ENCODE measurements at regions not wholly inside any gene's neighbourhood (a gene's known extent, or its start where the extent isn't known, plus 50 kb on each side); places are given as distances from the start of the nearest gene placed in this dataset.
"Not testable (repeated sequence)": the region's sequence is repeated elsewhere in the genome, so short reads cannot be mapped to it uniquely, and the experiment has no call there.

DNA sequence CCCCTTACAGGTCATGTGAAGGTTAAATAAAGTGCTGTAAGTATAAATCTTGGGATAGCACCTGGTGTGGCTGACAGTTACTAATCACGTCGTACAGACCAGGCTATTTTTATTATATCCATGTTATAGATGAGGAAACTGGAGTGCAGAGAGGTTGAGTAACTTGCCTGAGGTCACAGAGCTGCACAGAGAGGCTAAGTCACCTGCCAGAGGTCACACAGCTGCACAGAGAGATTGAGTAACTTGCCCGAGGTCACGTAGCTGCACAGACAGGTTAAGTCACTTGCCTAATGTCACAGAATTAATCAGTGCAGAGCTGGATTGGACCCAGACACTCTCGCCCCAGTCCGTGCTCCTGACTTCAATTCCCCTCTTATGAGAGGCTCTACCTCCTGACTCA, 171.5 kb downstream of the NUP210 start:
- DNase-seq, result no peak

DNA sequence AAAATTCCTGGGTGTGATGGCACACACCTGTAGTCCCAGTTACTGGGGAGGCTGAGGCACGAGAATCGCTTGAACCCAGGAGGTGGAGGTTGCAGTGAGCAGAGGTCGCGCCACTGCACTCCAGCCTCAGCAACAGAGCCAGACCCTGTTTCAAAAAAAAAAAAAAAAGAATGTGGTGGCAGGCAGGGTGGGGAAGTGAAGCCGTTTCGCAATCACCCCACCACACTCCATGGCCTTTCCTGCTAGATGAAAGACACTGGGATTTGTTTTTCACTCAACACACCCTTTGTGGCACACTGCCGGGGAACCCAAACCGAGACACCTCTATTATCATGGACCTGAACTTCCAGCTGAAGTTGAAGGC, 172.4 kb upstream of the IQSEC1 start:
- DNase-seq, result no peak

DNA sequence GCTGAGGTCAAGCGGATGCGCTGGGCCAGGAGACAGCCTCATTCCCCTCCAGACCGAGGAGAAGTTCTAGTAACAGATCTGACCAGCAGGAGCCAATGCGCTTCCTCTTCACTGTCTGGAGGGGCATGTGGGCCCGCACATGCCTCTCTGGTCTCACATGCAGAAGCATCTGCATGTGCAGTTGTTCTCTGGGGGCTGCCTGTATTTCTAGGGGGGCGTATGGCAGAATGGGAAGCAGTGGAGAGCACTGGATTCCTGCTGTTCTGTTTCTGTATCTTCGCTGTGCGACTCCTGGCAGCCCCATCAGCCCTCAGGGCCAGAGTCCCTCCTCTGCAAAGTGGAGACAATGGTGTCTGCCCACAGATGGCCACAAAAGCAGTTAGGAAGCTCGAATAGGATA, 170.4 kb upstream of the IQSEC1 start:
- DNase-seq, result no peak

DNA sequence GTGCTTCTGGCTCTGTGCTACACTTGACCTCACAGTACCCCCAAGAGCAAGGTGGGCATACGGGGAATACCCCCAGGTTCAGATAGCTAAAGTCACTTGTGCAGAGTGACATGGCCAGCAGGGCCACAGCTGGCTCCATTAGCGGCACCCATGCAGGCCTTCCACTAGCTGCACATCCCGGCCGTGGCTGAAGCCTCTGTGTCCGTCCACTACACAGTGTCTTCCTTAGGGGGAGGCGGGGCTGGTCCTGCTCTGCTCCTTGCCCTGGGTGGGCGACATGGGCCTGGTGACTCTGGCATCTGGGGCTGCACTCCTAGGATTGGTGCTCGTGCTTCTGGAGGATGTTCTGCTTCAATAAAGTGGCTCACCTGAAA, 169.1 kb upstream of the IQSEC1 start:
- no peak for DNase-seq

DNA sequence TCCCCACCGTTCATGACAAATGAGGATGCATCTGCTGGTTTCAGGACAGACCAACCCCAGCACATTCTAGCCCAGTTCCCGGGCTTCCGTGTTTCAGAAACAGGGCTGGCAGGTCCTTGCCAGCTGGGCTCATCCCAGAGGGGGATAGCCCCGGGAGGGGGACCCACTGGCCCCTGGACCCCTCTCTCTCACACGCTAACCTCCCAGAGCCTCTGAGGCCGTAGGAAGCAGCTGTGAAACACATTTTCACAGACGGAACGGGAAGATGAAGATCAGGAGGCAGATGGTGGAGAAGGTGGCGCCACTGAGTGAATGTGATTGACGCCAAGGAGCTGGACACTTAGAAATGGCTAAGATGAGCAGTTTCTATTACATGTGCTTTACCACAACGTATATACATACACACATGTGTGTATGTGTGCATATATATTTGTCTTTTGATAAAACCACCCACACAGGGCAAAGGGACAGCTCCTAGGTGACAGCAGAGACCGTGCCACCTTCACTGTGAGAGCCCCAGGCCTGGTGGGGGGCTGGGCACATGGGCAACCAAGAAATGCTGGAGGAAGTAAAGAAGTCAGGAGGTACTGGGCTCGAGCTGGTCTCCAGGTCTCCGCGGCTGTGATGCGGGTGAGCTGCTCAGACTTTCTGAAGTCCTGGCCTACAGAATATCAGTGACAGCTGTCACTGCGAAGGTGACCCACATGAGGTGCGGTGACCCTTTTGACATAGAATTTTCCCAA, 168.6 kb upstream of the IQSEC1 start:
- no peak for DNase-seq

DNA sequence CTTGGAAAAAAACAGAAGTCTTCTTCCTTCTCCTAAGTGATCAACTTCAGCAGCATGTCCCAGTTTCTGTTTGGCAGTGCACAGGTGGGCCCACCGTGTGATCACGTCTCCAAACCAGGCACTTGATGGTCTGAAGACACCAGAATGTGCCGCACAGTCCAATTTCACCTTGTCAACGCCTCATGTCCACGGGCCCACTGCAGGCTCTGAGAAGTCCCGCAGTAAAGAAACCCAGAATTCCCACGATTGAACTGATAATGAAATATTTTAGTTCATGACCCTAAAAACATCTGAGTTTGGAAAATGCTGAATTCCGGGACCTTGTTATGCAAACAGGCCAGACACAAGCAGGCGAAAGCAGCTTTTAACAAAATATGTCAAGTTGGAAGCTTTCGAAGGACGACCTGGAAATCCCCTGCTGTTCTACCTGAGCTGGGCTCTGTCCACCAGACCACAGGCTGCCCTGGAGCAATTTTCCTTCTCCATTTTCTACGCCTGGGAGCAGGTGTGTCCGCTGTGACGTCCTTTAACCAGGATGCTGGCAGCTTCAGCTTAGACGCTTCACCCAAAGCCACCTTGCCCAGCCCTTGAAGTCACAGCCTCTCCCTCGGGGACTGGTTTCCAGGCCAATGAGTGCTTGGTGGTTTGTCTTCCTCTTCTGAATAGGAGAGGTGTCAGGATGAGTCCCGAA, 167.8 kb upstream of the IQSEC1 start:
- DNase-seq, result no peak

DNA sequence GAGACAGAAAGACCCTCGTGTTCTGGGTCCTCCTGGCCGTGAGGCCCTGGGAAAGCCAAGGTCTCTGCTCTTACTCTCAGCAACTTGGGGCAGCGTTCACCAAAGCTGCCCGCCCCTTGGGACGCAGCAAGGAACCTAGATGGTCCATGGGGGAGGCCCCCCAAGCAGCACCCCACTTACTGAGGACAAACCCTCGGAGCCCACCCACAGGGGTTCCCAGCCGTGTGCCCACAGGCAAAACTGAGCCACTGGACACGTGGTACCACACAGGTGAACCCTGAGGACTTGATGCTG, 166.2 kb upstream of the IQSEC1 start:
- no peak for DNase-seq

DNA sequence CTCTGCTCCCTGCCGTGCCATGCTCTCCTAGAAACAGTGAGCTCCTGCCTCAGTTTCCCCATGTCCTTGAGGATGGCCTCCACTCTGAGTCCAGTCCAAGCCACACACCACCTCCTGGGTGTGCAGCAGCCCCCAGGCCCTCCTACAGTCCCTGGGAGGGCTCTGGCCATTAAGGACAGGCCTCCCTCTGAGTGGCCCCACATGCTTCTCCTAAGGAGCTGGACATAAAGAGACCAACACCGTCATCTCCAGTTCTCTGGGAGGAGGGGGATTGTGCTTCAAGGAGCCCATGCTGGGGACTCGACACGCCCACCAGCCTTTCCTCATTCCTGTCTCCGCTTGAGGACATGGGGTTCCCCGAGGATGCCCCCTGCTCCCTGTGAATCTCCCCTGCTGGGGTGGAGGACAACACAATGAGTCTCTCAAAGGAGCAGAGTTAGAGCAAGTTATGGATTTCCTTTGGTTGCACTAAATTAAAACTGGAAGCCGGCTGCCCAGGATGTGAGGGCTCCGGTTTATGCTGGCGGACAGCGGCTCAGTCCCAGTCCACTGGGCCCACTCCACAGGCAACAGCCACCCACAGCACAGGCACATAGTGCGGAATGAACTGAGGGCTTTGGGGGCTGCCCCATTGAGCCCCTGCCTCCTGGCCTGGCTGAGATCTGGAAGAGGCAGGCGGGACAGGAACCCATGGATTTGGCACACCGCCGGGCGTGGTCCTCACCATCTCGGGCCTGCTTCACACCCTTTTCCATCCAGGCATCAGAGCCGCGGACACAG, 165.6 kb upstream of the IQSEC1 start:
- DNase-seq, result no peak

DNA sequence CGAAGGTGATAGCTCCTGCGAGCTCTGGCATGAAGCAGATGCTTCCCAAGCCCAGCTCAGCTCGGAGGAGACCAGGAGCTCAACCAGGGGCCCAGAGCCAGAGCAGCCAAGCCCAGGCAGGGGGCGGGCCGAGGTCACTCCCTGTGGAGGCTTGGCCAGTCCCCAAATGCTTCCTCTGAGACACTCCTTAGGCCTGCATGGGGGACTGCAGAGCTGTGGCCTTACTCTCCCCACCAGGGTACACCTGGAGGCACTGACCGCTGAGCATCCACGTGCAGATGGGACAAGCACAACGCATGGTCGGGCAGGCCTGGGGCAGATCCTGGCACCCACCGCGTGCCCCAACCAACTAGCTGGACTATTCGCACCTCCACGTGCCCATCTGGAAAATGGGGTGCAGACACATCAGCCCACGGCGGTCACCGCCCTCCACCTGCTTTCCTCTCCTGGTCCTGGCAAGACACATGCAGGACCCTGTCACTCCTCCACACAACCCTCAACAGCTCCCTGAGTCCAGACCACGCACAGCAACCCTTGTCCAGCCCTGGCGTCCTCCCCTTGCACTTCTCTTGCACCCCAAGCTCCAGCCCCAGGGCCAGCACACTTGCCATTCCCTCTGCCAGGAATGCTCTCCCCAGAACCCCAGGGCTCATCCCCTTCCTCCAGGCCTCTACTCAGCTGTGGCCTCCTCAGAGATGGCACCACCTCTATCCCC, 164.7 kb upstream of the IQSEC1 start:
- DNase-seq, result no peak

DNA sequence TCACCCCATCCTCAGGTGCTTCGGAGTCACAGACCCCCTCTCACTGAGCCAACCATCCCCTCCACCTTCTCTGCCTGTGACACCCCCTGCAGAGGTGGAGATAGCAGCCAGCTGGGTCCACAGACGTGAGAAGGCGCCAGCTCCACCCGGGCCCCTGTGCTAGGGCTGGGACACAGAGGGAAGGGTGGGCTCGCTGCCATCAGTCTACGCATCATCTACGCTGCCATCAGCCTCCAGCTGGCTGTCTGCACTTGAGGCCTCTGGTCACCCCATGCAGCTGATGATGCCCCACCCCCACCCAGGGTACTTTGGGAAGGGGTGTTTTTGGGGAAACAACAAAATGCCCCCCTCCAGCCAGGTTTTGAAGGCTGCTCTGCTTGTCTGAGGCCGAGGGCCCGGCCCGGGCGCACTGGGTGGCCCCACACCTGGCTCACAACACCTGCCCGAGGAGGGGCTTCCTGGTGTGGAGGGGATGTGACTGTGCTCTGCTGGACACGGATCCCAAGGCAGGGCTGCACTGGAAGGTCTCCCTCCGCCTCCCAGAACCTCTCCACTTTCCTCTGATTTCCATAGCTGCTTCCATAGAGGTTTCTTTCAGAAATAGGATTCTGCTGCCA, 163.4 kb upstream of the IQSEC1 start:
- DNase-seq, result no peak

DNA sequence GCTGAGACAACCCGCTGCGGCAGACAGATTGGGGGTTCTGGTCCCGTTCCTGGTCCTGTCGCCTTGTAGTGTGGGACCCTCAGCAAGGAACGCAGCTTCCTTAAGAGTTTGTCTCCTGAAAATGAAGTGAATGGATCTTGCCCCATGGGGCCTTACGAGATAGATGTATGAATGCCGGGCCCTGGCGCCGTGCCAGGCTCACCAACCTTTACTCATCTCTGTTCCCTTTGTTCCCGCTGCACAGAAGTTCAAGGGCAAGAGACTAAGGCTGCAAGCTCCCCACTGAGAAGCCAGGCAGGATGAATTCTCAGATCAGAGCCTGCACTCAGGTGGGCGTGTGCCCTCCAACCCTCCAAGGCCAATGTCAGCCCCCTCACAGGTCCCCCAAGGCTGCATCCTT, 162.7 kb upstream of the IQSEC1 start:
- DNase-seq, result no peak

DNA sequence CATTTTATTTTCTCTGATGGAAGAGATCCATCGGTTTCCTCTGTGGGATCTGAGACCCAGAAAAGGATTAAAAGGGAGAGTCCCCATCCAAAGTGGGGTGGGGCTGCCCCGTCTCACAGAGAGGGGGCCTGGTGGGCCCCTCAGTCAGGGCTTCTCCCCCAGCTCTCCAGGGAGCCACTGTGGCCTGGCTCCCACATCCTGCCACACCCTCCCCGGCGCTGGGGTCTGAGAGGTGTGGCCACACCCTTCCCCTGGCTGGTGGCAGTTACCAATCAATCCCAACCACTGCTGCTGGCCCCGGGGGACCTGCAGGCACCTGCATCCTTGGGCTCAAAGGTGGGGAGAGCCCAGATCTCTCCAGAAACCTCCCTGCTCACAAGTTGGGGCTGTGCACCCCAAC, 161.8 kb upstream of the IQSEC1 start:
- no peak for DNase-seq

DNA sequence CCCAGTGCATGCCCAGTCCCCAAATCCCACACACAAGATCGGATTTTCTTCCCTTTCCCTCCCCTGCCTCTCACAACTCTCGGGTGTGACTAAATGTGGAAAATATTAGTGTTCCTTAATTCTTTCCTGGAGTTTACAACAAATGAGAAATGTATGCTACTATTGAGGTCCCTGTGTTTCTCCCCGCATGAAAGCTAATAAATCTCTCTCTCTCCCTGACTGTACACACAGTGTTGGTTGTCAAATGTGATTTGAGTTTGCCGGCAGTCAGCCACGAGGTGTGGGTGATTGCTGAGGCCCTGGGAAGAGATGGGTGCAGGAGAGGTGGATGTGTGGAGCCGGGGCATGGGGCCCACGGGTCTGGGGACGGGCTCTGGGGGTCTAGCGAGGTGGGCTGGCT, 161.4 kb upstream of the IQSEC1 start:
- no peak for DNase-seq

DNA sequence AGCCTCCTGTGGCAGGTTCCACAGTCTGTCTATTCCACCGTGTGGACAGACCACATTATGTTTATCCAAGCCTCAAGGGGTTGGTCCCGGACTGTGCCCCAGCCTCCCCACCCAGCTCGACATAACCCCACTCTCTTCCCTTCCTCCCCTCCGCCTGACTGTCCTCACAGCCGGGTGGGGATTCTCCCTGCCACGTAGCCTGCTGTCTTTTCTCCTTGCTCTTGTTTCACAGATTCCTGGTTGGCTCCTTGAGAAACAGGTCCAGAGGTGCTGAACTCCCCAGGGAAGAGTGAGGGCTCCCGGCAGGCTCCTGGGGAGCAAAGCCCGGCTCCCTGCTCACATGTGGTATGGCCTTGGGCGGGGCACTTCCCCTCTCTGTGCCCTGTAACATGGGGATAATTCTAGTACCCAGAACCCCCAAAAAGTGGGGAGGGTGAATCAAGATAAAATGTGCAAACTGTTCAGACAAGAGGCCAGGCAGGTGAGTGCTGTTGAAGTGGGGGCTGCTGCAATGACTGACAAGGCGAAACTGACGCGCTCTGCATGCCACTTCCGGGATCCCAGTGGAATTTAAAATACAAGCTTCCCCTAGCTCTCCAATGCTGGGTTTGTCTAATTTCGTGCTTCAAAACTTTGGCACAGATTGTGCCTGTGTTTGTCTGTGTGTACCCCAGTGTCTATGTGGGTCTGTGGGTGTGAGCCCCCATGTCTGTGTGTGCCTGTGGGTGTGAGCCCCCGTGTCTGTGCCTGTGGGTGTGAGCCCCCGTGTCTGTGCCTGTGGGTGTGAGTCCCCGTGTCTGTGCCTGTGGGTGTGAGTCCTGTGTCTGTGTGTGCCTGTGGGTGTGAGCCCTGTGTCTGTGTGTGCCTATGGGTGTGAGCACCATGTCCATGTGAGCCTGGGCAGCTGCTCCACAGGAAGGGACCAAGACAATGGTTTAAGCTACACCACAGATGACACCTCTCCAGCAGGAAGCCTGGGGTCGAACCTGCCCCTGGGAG, 160.6 kb upstream of the IQSEC1 start:
- no peak for DNase-seq

DNA sequence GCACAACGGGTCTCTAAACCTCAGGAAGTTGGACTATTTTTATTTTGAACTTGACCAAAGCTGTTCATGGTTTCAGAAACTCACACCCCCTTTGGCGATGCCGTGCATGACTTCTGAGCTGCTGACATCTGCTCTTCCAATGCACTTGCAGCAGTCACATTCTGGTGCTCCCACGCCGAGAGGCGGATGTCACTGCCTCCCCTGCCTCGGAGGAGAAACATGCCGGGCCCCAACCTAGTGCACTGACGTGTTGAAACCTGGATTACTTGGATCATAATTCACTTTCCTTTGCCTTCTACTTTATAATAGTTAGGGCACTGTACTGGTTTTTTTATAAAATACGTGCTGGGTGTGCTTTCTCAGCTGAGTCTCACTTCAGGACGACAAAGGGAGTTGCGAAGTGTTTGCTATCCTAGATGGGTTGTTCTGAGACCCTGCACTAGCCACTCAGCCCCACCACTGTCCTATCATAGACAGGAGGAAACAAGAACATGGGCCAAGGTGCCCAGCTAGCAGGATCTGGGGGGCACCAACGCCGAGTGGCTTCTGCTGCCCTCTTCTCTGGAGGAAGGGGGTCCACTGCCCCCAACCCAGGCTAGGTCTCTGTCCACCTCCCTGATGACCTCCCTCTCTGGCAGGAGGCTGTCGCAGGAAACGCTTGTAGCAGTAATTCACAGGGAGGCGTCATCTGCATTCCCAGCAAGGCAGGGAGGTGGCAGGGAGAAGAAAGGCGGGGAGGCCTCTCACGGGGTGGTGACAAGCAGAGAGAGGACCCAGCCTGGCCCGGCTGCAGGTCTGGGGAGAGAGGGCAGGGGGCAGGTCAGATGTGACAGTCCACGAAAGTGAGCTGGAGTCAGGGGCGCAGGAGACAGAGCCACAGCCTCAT, 158.8 kb upstream of the IQSEC1 start:
- DNase-seq, result no peak

DNA sequence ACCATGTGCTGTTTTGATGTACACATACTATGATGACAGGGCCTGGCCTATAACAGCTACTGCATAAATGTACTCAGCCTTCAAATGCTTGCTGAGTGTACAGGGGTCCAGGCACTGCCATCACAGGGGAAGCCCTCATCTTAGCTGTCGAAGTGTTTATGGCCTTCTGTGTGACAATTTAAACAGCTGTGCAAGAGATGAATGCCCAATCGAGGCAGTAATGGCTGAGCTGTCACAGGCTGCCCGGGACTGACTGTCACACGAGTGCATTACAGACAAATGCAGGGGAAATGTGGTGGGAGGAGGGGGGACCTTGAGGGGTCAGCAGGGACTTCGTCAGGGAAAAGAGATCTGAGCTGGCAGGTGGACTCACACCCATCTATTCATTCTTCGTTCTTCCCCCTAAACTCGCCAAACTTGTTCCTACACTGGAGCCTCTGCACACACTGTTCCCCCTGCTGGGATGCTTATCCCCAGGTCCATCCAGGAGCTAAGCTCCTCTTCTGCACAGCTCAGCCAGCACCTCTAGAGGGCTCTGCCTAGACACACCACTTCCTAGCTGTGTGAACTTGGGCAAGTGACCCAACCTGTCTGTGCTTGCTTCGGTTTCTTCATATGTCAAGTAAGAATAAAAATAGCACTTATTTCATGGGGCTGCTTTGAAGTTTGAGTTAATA, 156.2 kb upstream of the IQSEC1 start:
- DNase-seq, result peak; percentile 5

DNA sequence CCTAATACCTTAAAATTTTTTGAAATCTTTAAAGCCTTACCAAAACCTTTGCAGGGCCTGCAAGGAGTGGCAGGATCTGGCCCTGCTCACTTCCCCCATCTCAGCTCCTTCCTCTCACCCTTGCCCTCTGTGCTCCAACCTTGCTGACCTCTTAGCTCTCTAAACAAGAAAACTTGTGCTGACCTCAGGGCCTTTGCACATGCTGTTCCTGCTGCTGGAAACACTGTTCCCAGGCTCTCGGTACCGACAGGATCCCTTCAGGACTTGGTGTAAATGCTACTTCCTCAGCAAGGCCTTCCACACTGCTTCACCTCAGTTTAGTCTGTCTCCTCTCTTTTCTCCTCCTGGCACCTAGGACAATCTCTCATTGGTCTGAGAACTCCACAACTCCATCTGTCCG, 155.4 kb upstream of the IQSEC1 start:
- no peak for DNase-seq

DNA sequence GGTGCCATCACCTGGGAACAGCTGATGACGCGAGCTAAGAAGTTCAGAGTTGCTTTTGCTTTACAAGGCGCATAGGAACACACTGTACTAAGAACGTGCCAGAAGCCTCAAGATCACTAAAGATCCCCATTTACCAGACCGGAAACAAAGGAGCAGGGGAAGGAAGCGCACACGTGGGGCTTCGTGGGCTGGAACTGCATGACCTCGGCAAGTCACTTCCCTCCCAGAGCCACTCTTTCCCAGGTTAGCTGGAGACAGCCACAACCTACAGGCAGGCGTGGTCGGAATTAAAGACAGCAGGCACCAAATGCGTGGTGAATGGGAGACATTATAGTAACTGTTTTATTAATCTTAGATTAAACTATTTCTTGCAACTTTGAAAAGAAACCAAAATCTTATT, 154.9 kb upstream of the IQSEC1 start:
- not testable (repeated sequence) for DNase-seq

DNA sequence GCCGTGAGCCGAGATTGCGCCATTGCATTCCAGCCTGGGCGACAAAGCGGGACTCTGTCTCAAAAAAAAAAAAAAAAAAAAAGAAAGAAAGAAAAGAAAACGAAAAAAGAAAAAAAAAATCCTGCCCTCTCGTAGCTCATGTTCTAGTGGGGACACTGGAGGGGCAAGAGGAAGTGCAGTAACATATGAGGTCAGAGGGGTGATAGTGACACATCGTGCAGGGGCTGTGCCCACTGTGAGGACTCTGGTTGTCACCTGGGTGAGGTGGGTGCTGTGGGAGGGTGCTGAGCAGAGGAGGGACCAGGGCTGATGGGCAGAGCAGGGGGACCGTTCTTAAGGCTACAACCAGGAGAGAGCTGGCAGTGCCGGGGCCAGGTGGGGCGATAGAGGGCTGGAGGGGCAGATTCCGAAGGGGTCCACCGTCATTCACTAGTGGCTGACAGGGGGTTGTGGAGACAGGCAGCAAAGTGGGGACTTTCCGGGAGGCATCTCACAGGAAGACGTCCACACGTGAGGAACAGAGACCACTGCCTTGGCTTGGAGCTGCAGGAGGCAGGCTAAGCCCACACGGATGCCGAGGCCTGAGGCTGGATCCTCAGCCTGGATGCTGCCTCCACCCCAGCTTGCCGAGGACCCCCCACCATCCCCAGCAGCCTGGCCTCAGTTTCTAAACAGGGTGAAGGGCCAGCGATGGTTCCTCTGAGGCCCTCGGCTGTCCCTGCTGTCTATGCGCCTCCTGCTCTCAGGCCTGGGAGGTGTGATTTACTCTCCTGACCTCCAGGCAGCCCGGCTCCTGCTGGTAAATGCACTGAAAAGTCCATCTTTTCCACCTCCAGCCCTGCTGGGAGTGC, 154.3 kb upstream of the IQSEC1 start:
- no peak for DNase-seq
